Keratinocyte (primary cell): ENCODE measurements at regions not wholly inside any gene's neighbourhood (a gene's known extent, or its start where the extent isn't known, plus 50 kb on each side); places are given as distances from the start of the nearest gene placed in this dataset.

Source experiments
- DNase-seq: peaks from one replicate; pipeline ENCODE4 v3.0.0-alpha.2; 2011; ENCODE audit warnings: low read depth, missing footprints, low spot score
- FAIRE-seq: peaks from 2 replicates; lab custom pipeline; 2011; peaks lifted over from hg19 to GRCh38; lab: Jason Lieb, UNC
- H2AFZ ChIP-seq: 2 replicates; pipeline ENCODE4 v1.6.0; 2012; ENCODE audit warnings: low read length, control low read depth, inconsistent platforms; ENCODE audit not compliant: control insufficient read depth
- H3K27ac ChIP-seq: 2 replicates; pipeline ENCODE4 v1.5.1; 2011; ENCODE audit warnings: low read length; ENCODE audit not compliant: control insufficient read depth, insufficient read depth
- H3K27me3 ChIP-seq: 3 replicates; pipeline ENCODE4 v1.6.0; 2011; ENCODE audit warnings: low read length; ENCODE audit not compliant: control insufficient read depth, insufficient read depth; ENCODE audit errors: extremely low read depth
- H3K36me3 ChIP-seq, 2 experiments: 2 replicates in 1 of 2; 3 replicates in 1 of 2; pipeline ENCODE4 v1.5.1; 2011; ENCODE audit warnings: low read length in 2 of 2, mild to moderate bottlenecking in 1 of 2; ENCODE audit not compliant: control insufficient read depth in 2 of 2, insufficient read depth in 2 of 2; ENCODE audit errors: extremely low read depth in 1 of 2
- H3K4me1 ChIP-seq: 3 replicates; pipeline ENCODE4 v1.5.1; 2011; ENCODE audit warnings: low read length; ENCODE audit not compliant: control insufficient read depth, insufficient read depth; ENCODE audit errors: extremely low read depth
- H3K4me2 ChIP-seq: 3 replicates; pipeline ENCODE4 v1.6.0; 2011; ENCODE audit warnings: low read depth, low read length; ENCODE audit not compliant: control insufficient read depth, insufficient read depth; ENCODE audit errors: extremely low read depth
- H3K4me3 ChIP-seq, 3 experiments: fragments of 200-600 bp in 1 of 3; sonication (generic) in 1 of 3; 2 replicates in 2 of 3; 3 replicates in 1 of 3; pipeline ENCODE4 v1.5.1; 2011 to 2016; ENCODE audit warnings: low read length in 3 of 3, mild to moderate bottlenecking in 3 of 3, control low read depth in 2 of 3, inconsistent platforms in 1 of 3, low read depth in 1 of 3, mixed read lengths in 1 of 3, mixed run types in 1 of 3, moderate library complexity in 1 of 3; ENCODE audit not compliant: control insufficient read depth in 2 of 3, insufficient read depth in 2 of 3; ENCODE audit errors: extremely low read depth in 1 of 3
- H3K79me2 ChIP-seq: 2 replicates; pipeline ENCODE4 v1.6.0; 2012; ENCODE audit warnings: low read length; ENCODE audit not compliant: control insufficient read depth, insufficient read depth
- H3K9ac ChIP-seq: 3 replicates; pipeline ENCODE4 v1.6.0; 2011; ENCODE audit warnings: low read length; ENCODE audit not compliant: control insufficient read depth, insufficient read depth; ENCODE audit errors: extremely low read depth
- H3K9me1 ChIP-seq: 3 replicates; pipeline ENCODE4 v1.6.0; 2011; ENCODE audit warnings: low read length; ENCODE audit not compliant: control insufficient read depth, insufficient read depth; ENCODE audit errors: extremely low read depth
- H3K9me3 ChIP-seq: 2 replicates; pipeline ENCODE4 v1.5.1; 2012; ENCODE audit warnings: low read depth, low read length; ENCODE audit not compliant: control insufficient read depth
- H4K20me1 ChIP-seq: 3 replicates; pipeline ENCODE4 v1.6.0; 2011; ENCODE audit warnings: low read length; ENCODE audit not compliant: control insufficient read depth, insufficient read depth; ENCODE audit errors: extremely low read depth
- CTCF ChIP-seq, 3 experiments: IDR thresholded peaks in 1 of 3; conservative IDR thresholded peaks in 1 of 3; optimal IDR thresholded peaks in 1 of 3; 2 replicates in 2 of 3; 3 replicates in 1 of 3; pipeline versions ENCODE3 to v1.5.1; 2011; ENCODE audit warnings: low read length in 3 of 3, mild to moderate bottlenecking in 3 of 3, moderate library complexity in 2 of 3, control low read depth in 1 of 3, inconsistent platforms in 1 of 3; ENCODE audit not compliant: insufficient read depth in 2 of 3; ENCODE audit errors: extremely low read depth in 1 of 3
- EZH2 ChIP-seq: IDR thresholded peaks from one replicate; pipeline ENCODE4 v1.6.1; 2012; ENCODE audit warnings: inconsistent platforms, mild to moderate bottlenecking, low read length, moderate library complexity
- dilution Hi-C: fragments of 300-500 bp; cut with MboI; formaldehyde crosslinking; loops from one replicate; pipeline ENCODE4 v1.7.0; 2020; ENCODE audit warnings: low sequenced_read_pairs; ENCODE audit not compliant: extremely low pct_ligation_motif_present

- Histone ChIP-seq H3K79me2 (no peaks in the 10 kb centered on the region), H3K4me3 (no peak overlapping the region), H2AFZ (no peak overlapping the region), H3K4me1 (no peaks in the 10 kb centered on the region), H3K9me1 (no peaks in the 10 kb centered on the region), H4K20me1 (no peaks in the 10 kb centered on the region), H3K27ac (no peak overlapping the region), H3K27me3 (peaks cover 22% of the 10 kb centered on the region), H3K9ac (no peak overlapping the region), H3K4me2 (no peak overlapping the region), H3K9me3 (no peaks in the 10 kb centered on the region), H3K36me3 (no peaks in the 10 kb centered on the region)
- no peak for DNase-seq
- no peak for FAIRE-seq
- TF ChIP-seq EZH2 = no peak
- no peak for TF ChIP-seq CTCF (optimal IDR thresholded peaks at IDR 0.05 in 1 of 3, IDR thresholded peaks at IDR 0.05 in 1 of 3, conservative IDR thresholded peaks at IDR 0.05 in 1 of 3; ENCODE audit: extremely low read depth in 1 of 3, insufficient read depth in 2 of 3, low read length in 3 of 3)
- dilution Hi-C loops = no loop called here
These were observed 142.8 kb upstream of the RAB4A start for GRCh38 chr1:229128066-229128608.

- no peak overlapping the region for H3K27ac ChIP-seq
- DNase-seq (no peak), FAIRE-seq (no peak)
- no peaks in the 10 kb centered on the region for H3K79me2 ChIP-seq
- H3K4me2 ChIP-seq = no peak overlapping the region
- H3K9ac ChIP-seq = no peak overlapping the region
- no peaks in the 10 kb centered on the region for H3K36me3 ChIP-seq
- no peaks in the 10 kb centered on the region for H4K20me1 ChIP-seq
- TF ChIP-seq CTCF (optimal IDR thresholded peaks at IDR 0.05 in 1 of 3, IDR thresholded peaks at IDR 0.05 in 1 of 3, conservative IDR thresholded peaks at IDR 0.05 in 1 of 3; ENCODE audit: extremely low read depth in 1 of 3, insufficient read depth in 2 of 3, low read length in 3 of 3) = no peak
- no peak for TF ChIP-seq EZH2
- no peaks in the 10 kb centered on the region for H3K9me1 ChIP-seq
- H3K9me3 ChIP-seq = no peaks in the 10 kb centered on the region
- dilution Hi-C loops = no loop called here
- H3K4me3 ChIP-seq = no peak overlapping the region
- no peak overlapping the region for H2AFZ ChIP-seq
- no peaks in the 10 kb centered on the region for H3K4me1 ChIP-seq
- peaks cover 22% of the 10 kb centered on the region for H3K27me3 ChIP-seq
These were observed 141.4 kb upstream of the RAB4A start for GRCh38 chr1:229129301-229130027.
